Neural cell (in vitro differentiated cells): ENCODE measurements at regions not wholly inside any gene's neighbourhood (a gene's known extent, or its start where the extent isn't known, plus 50 kb on each side); places are given as distances from the start of the nearest gene placed in this dataset.

Source experiments
- H2AFZ ChIP-seq: fragments of 200-600, 300-800 bp; sonication (generic), shearing (Covaris generic); 2 replicates; pipeline ENCODE4 v1.6.0; 2014; ENCODE audit warnings: low read depth, mild to moderate bottlenecking, antibody characterized with exemption, low read length, moderate library complexity
- H3F3A ChIP-seq: fragments of 200-600 bp; shearing (Covaris generic); 2 replicates; pipeline ENCODE4 v1.6.1; 2016; ENCODE audit warnings: mild to moderate bottlenecking, moderate library complexity, mixed read lengths, antibody characterized with exemption, low read length; ENCODE audit not compliant: insufficient read depth, poor library complexity, severe bottlenecking
- H3K27ac ChIP-seq: fragments of 200-600, 300-800 bp; sonication (generic), shearing (Covaris generic); 2 replicates; pipeline ENCODE4 v1.5.1; 2014; ENCODE audit warnings: mild to moderate bottlenecking, low read length, moderate library complexity
- H3K27me3 ChIP-seq: fragments of 300-800, 200-600 bp; sonication (generic), shearing (Covaris generic); 2 replicates; pipeline ENCODE4 v1.6.0; 2014; ENCODE audit warnings: mild to moderate bottlenecking, low read depth, low read length, moderate library complexity; ENCODE audit not compliant: insufficient read depth
- H3K36me3 ChIP-seq: fragments of 300-800, 200-600 bp; sonication (generic), shearing (Covaris generic); 2 replicates; pipeline ENCODE4 v1.5.1; 2014; ENCODE audit warnings: mild to moderate bottlenecking, antibody characterized with exemption, low read length, moderate library complexity; ENCODE audit not compliant: insufficient read depth
- H3K4me2 ChIP-seq: fragments of 300-800, 200-600 bp; sonication (generic), shearing (Covaris generic); 2 replicates; pipeline ENCODE4 v1.6.0; 2014; ENCODE audit warnings: mild to moderate bottlenecking, low read length
- H3K4me3 ChIP-seq: fragments of 300-800, 200-600 bp; sonication (generic), shearing (Covaris generic); 2 replicates; pipeline ENCODE4 v1.5.1; 2014; ENCODE audit warnings: mild to moderate bottlenecking, low read length, moderate library complexity
- H3K79me2 ChIP-seq: fragments of 200-600 bp; shearing (Covaris generic); replicated peaks from 2 replicates; pipeline ENCODE4 v1.6.0; 2014; ENCODE audit warnings: mild to moderate bottlenecking, low read length, moderate library complexity; ENCODE audit not compliant: insufficient read depth
- H3K9ac ChIP-seq: fragments of 300-800, 200-600 bp; sonication (generic), shearing (Covaris generic); 2 replicates; pipeline ENCODE4 v1.6.1; 2016; ENCODE audit warnings: mild to moderate bottlenecking, low read length, mixed read lengths
- H3K9me2 ChIP-seq: fragments of 200-600 bp; shearing (Covaris generic); 2 replicates; pipeline ENCODE4 v1.6.1; 2016; ENCODE audit warnings: mild to moderate bottlenecking, low read length, mixed read lengths; ENCODE audit not compliant: insufficient read depth
- H3K9me3 ChIP-seq: fragments of 200-600, 300-800 bp; sonication (generic), shearing (Covaris generic); 2 replicates; pipeline ENCODE4 v1.6.1; 2016; ENCODE audit warnings: mild to moderate bottlenecking, mixed run types, low read length, moderate library complexity, mixed read lengths
- H4K20me1 ChIP-seq: fragments of 200-600 bp; shearing (Covaris generic); 2 replicates; pipeline ENCODE4 v1.6.1; 2016; ENCODE audit warnings: mild to moderate bottlenecking, mixed run types; ENCODE audit not compliant: insufficient read depth
- CTCF ChIP-seq: fragments of 450-650 bp; IDR thresholded peaks from 2 replicates; pipeline ENCODE4 v1.5.1; 2014; ENCODE audit warnings: antibody characterized with exemption, mild to moderate bottlenecking, moderate library complexity; ENCODE audit not compliant: poor library complexity, severe bottlenecking
- EP300 ChIP-seq: fragments of 450-650 bp; conservative IDR thresholded peaks from 2 replicates; pipeline ENCODE4 v1.6.1; 2014; ENCODE audit warnings: antibody characterized with exemption, mild to moderate bottlenecking, moderate library complexity; ENCODE audit not compliant: poor library complexity, severe bottlenecking
- EZH2 ChIP-seq: fragments of 200-600, 300-800 bp; shearing (Covaris generic), sonication (generic); IDR thresholded peaks from 2 replicates; pipeline ENCODE4 v1.6.1; 2014; ENCODE audit warnings: antibody characterized with exemption, low read length, borderline replicate concordance, mild to moderate bottlenecking; ENCODE audit not compliant: insufficient read depth, poor library complexity, severe bottlenecking
- MXI1 ChIP-seq: fragments of 450-650 bp; conservative IDR thresholded peaks from 2 replicates; pipeline ENCODE4 v1.6.1; 2014; ENCODE audit warnings: antibody characterized with exemption, mild to moderate bottlenecking; ENCODE audit not compliant: poor library complexity, severe bottlenecking
- POLR2AphosphoS5 ChIP-seq: IDR thresholded peaks from 2 replicates; pipeline ENCODE4 v1.6.1; 2012
- RAD21 ChIP-seq: fragments of 450-650 bp; conservative IDR thresholded peaks from 2 replicates; pipeline ENCODE4 v1.6.1; 2014; ENCODE audit warnings: antibody characterized with exemption, mild to moderate bottlenecking, moderate library complexity
- REST ChIP-seq: IDR thresholded peaks from 2 replicates; pipeline ENCODE4 v1.6.1; 2012; ENCODE audit warnings: borderline replicate concordance
- SMC3 ChIP-seq: fragments of 450-650 bp; conservative IDR thresholded peaks from 2 replicates; pipeline ENCODE4 v1.6.1; 2014; ENCODE audit warnings: antibody characterized with exemption, mild to moderate bottlenecking, moderate library complexity; ENCODE audit not compliant: poor library complexity
- TAF1 ChIP-seq: IDR thresholded peaks from 2 replicates; pipeline ENCODE4 v1.6.1; 2012; ENCODE audit warnings: low read depth

- no peaks in the 10 kb centered on the region for H4K20me1 ChIP-seq
- H3K79me2 ChIP-seq, result no peaks in the 10 kb centered on the region
- no peak overlapping the region for H3K4me3 ChIP-seq
- no peaks in the 10 kb centered on the region for H3K9me2 ChIP-seq
- no peaks in the 10 kb centered on the region for H3K27me3 ChIP-seq
- no peaks in the 10 kb centered on the region for H3K36me3 ChIP-seq
- H3K4me2 ChIP-seq, result no peak overlapping the region
- H2AFZ ChIP-seq, result no peak overlapping the region
- H3F3A ChIP-seq, result no peaks in the 10 kb centered on the region
- TF ChIP-seq RAD21 (no peak), POLR2AphosphoS5 (no peak), SMC3 (no peak), MXI1 (no peak), TAF1 (no peak), EP300 (no peak), REST (no peak), CTCF (no peak), EZH2 (no peak)
- no peak overlapping the region for H3K27ac ChIP-seq
- no peak overlapping the region for H3K9ac ChIP-seq
- no peaks in the 10 kb centered on the region for H3K9me3 ChIP-seq
Measured at GRCh38 chrX:926991-927390, 285.5 kb downstream of the CRLF2 start.

- H3F3A ChIP-seq, result no peaks in the 10 kb centered on the region
- no peaks in the 10 kb centered on the region for H3K36me3 ChIP-seq
- no peak overlapping the region for H3K4me2 ChIP-seq
- no peak overlapping the region for H3K4me3 ChIP-seq
- H4K20me1 ChIP-seq, result no peaks in the 10 kb centered on the region
- H3K27me3 ChIP-seq, result no peaks in the 10 kb centered on the region
- H3K9me2 ChIP-seq, result no peaks in the 10 kb centered on the region
- no peak for TF ChIP-seq REST
- no peak for TF ChIP-seq CTCF
- no peak for TF ChIP-seq RAD21
- no peak for TF ChIP-seq TAF1
- no peak for TF ChIP-seq EZH2
- TF ChIP-seq SMC3, result no peak
- no peak for TF ChIP-seq POLR2AphosphoS5
- TF ChIP-seq EP300, result no peak
- no peak for TF ChIP-seq MXI1
- no peak overlapping the region for H3K9ac ChIP-seq
- H3K79me2 ChIP-seq, result no peaks in the 10 kb centered on the region
- no peak overlapping the region for H2AFZ ChIP-seq
- no peak overlapping the region for H3K27ac ChIP-seq
- H3K9me3 ChIP-seq, result no peaks in the 10 kb centered on the region
Measured at GRCh38 chrX:926070-926469, 286.4 kb downstream of the CRLF2 start.
